OCI-LY1 (cell line): ENCODE measurements at regions not wholly inside any gene's neighbourhood (a gene's known extent, or its start where the extent isn't known, plus 50 kb on each side); places are given as distances from the start of the nearest gene placed in this dataset.

Source experiments
- CTCF ChIP-seq: fragments of 200-600 bp; sonication (generic), shearing (Covaris generic); IDR thresholded peaks from 2 replicates; pipeline ENCODE4 v1.5.1; 2017; ENCODE audit warnings: mild to moderate bottlenecking, antibody characterized with exemption, low read length, moderate library complexity, mixed read lengths
- EZH2 ChIP-seq: fragments of 200-600 bp; sonication (generic), shearing (Covaris generic); IDR thresholded peaks from 2 replicates; pipeline ENCODE4 v1.8.0; 2017; ENCODE audit warnings: borderline replicate concordance, mixed run types, mild to moderate bottlenecking, antibody characterized with exemption, low read length, moderate library complexity, mixed read lengths

- no peak for TF ChIP-seq CTCF
- no peak for TF ChIP-seq EZH2
These were observed 77.0 kb upstream of the SYT1 start for GRCh38 chr12:78787576-78787975.
